C4-2B (cell line): ENCODE measurements at regions not wholly inside any gene's neighbourhood (a gene's known extent, or its start where the extent isn't known, plus 50 kb on each side); places are given as distances from the start of the nearest gene placed in this dataset.
"Not testable (repeated sequence)": the region's sequence is repeated elsewhere in the genome, so short reads cannot be mapped to it uniquely, and the experiment has no call there.

Experiments
- CTCF ChIP-seq: fragments of 450-650 bp; conservative IDR thresholded peaks from 2 replicates; pipeline ENCODE4 v1.5.1; 2017; ENCODE audit warnings: mild to moderate bottlenecking
- ZFX ChIP-seq: fragments of 450-650 bp; IDR thresholded peaks from 2 replicates; pipeline ENCODE4 v1.6.1; 2017

GRCh38 chrX:138807400-138807799 is 95.9 kb upstream of the FGF13 start:
- not testable (repeated sequence) for TF ChIP-seq CTCF, ZFX
